ENCODE measurements at regions not wholly inside any gene's neighbourhood (a gene's known extent, or its start where the extent isn't known, plus 50 kb on each side); places are given as distances from the start of the nearest gene placed in this dataset.

DNA sequence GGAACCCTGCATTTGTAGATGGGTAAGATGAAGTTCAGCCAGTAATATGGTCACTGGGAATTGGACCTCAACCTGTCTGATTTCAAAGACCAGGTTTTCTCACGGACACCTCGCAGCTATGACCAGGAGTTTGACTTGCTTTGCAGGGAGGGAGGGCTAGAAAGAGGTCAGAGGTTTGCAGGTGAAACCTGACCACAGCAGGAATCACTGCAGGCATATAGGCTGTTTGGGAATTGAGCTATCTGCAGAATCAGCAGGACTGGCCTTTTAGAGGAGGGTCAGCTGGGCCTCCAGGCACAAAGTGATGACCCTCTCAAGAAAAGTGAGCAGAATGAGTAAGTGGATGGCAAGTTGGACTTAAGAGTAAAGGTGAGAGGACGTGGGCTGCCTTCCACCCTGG lies 166.3 kb downstream of the ADRA2A start:
- no peak for TF ChIP-seq POLR2A (IDR thresholded peaks at IDR 0.05; ENCODE audit: low read depth, low read length)
- no peak for TF ChIP-seq TAF1 (IDR thresholded peaks at IDR 0.05; ENCODE audit: low read depth, low read length)
- no peak for TF ChIP-seq POLR2AphosphoS5 (IDR thresholded peaks at IDR 0.05; ENCODE audit: low read depth, low read length)
- no peak for TF ChIP-seq SPI1 (IDR thresholded peaks at IDR 0.05; ENCODE audit: low read depth, low read length)
- TF ChIP-seq PAX5 (IDR thresholded peaks at IDR 0.05; ENCODE audit: insufficient read depth, low read length, severe bottlenecking) = no peak

Data from GM12891 (cell line).